ENCODE measurements at regions not wholly inside any gene's neighbourhood (a gene's known extent, or its start where the extent isn't known, plus 50 kb on each side); places are given as distances from the start of the nearest gene placed in this dataset.

GRCh38 chr21:21858502-21859334 is 860.5 kb downstream of the NCAM2 start:
- 88 to 92% methylated on average over 3 of the region's 3 CpGs for WGBS, 2 donors
- Histone ChIP-seq H3K9ac (ENCODE audit: insufficient read depth in 1 of 2, low read length in 2 of 2) (no peak overlapping the region), H3K9me3 (ENCODE audit: control insufficient read depth in 4 of 4, insufficient read depth in 3 of 4, low read length in 3 of 4) (no peaks in the 10 kb centered on the region), H3K4me3 (no peak overlapping the region), H3K27me3 (ENCODE audit: control insufficient read depth in 3 of 3, insufficient read depth in 3 of 3, low read length in 2 of 3) (no peaks in the 10 kb centered on the region), H3K36me3 (ENCODE audit: control insufficient read depth in 4 of 4, insufficient read depth in 4 of 4, low read length in 4 of 4) (no peaks in the 10 kb centered on the region), H3K27ac (ENCODE audit: low read depth in 1 of 2, low read length in 1 of 2) (no peak overlapping the region), H3K4me1 (ENCODE audit: control insufficient read depth in 5 of 5, insufficient read depth in 5 of 5, low read length in 5 of 5) (no peaks in the 10 kb centered on the region)
- TF ChIP-seq, protein P1, sequence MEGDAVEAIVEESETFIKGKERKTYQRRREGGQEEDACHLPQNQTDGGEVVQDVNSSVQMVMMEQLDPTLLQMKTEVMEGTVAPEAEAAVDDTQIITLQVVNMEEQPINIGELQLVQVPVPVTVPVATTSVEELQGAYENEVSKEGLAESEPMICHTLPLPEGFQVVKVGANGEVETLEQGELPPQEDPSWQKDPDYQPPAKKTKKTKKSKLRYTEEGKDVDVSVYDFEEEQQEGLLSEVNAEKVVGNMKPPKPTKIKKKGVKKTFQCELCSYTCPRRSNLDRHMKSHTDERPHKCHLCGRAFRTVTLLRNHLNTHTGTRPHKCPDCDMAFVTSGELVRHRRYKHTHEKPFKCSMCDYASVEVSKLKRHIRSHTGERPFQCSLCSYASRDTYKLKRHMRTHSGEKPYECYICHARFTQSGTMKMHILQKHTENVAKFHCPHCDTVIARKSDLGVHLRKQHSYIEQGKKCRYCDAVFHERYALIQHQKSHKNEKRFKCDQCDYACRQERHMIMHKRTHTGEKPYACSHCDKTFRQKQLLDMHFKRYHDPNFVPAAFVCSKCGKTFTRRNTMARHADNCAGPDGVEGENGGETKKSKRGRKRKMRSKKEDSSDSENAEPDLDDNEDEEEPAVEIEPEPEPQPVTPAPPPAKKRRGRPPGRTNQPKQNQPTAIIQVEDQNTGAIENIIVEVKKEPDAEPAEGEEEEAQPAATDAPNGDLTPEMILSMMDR (IDR thresholded peaks at IDR 0.05; ENCODE audit: control extremely low read depth, extremely low read depth) = no peak
- ATAC-seq (ENCODE audit: insufficient read depth, low FRiP score) = no peak
- no peak for DNase-seq

DNA sequence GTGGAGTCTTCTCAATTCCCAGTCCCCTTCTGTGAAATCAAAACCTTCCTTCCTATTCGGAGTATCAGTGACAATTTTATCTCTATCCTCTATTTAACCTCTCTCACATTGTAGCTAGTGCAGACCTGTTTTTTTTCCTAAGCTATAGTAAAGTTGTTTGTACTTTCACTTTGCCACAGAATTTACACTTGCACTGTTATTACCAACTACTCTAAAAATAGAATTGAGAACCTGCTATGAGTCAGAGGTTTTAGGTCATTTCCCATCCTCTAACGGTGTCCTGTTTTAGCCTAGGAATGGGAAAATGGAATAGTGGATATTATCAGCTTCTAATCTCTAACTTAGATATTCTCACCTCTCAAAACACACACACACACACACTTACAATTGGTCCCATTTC is 862.7 kb downstream of the NCAM2 start:
- H3K27me3 ChIP-seq (ENCODE audit: control insufficient read depth in 3 of 3, insufficient read depth in 3 of 3, low read length in 2 of 3) = no peaks in the 10 kb centered on the region
- no peak overlapping the region for H3K9ac ChIP-seq (ENCODE audit: insufficient read depth in 1 of 2, low read length in 2 of 2)
- H3K36me3 ChIP-seq (ENCODE audit: control insufficient read depth in 4 of 4, insufficient read depth in 4 of 4, low read length in 4 of 4) = no peaks in the 10 kb centered on the region
- H3K27ac ChIP-seq (ENCODE audit: low read depth in 1 of 2, low read length in 1 of 2) = no peak overlapping the region
- no peak overlapping the region for H3K4me3 ChIP-seq
- 6 to 28% methylated on average over 2 of the region's 2 CpGs for WGBS, 2 donors
- TF ChIP-seq, protein P1 (IDR thresholded peaks at IDR 0.05; ENCODE audit: control extremely low read depth, extremely low read depth) = no peak
- DNase-seq (peak in 1 of 3 donors; percentile 7), ATAC-seq (ENCODE audit: insufficient read depth, low FRiP score) (no peak)
- H3K9me3 ChIP-seq (ENCODE audit: control insufficient read depth in 4 of 4, insufficient read depth in 3 of 4, low read length in 3 of 4) = no peaks in the 10 kb centered on the region
- H3K4me1 ChIP-seq (ENCODE audit: control insufficient read depth in 5 of 5, insufficient read depth in 5 of 5, low read length in 5 of 5) = peaks cover 0 to 4% (median 0%) of the 10 kb centered on the region in 5 donors

GRCh38 chr21:21864321-21864840 is 866.2 kb downstream of the NCAM2 start:
- DNase-seq (peak; percentile 61 to 86 (median 77)), ATAC-seq (ENCODE audit: insufficient read depth, low FRiP score) (no peak)
- Histone ChIP-seq H3K36me3 (ENCODE audit: control insufficient read depth in 4 of 4, insufficient read depth in 4 of 4, low read length in 4 of 4) (no peaks in the 10 kb centered on the region), H3K9ac (ENCODE audit: insufficient read depth in 1 of 2, low read length in 2 of 2) (no peak overlapping the region), H3K27me3 (ENCODE audit: control insufficient read depth in 3 of 3, insufficient read depth in 3 of 3, low read length in 2 of 3) (no peaks in the 10 kb centered on the region), H3K27ac (ENCODE audit: low read depth in 1 of 2, low read length in 1 of 2) (no peak overlapping the region), H3K4me3 (no peak overlapping the region), H3K9me3 (ENCODE audit: control insufficient read depth in 4 of 4, insufficient read depth in 3 of 4, low read length in 3 of 4) (no peaks in the 10 kb centered on the region), H3K4me1 (ENCODE audit: control insufficient read depth in 5 of 5, insufficient read depth in 5 of 5, low read length in 5 of 5) (peaks cover 0 to 4% (median 0%) of the 10 kb centered on the region in 5 donors)
- TF ChIP-seq, protein P1 (IDR thresholded peaks at IDR 0.05; ENCODE audit: control extremely low read depth, extremely low read depth) = no peak
- 69 to 75% methylated on average over 4 of the region's 4 CpGs for WGBS, 2 donors

All from lung (tissue), 11 donors.